ENCODE measurements at regions not wholly inside any gene's neighbourhood (a gene's known extent, or its start where the extent isn't known, plus 50 kb on each side); places are given as distances from the start of the nearest gene placed in this dataset.

DNA sequence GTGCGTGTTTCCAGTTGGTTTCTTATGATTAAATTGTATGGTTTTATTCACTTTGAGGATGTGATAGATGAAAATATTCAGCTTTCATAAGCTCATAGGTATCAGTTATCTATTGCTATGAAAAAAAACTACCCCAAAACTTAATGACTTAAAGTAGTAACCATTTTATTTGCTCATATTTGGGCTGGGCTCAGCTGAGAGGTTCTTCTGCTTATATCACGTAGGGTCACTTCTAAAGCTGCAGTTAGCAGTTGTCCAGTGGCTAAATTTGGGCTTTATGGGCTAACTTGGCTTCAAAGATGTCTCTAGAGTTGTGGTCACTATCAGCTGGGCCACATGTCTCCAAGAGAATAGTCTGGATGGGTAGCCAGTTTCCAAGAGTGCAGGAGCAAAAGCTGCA is 206.4 kb upstream of the LYPLAL1 start:
- H3K36me3 ChIP-seq (ENCODE audit: control insufficient read depth in 4 of 4, insufficient read depth in 4 of 4, low read length in 3 of 4), result no peaks in the 10 kb centered on the region
- no peaks in the 10 kb centered on the region for H3K9me3 ChIP-seq (ENCODE audit: control extremely low read depth in 1 of 5, control insufficient read depth in 4 of 5, insufficient read depth in 2 of 5, low read depth in 1 of 5, low read length in 4 of 5)
- no peak overlapping the region for H3K27ac ChIP-seq (ENCODE audit: insufficient read depth in 1 of 2, low read depth in 1 of 2, low read length in 2 of 2, poor library complexity in 1 of 2, severe bottlenecking in 2 of 2)
- WGBS (ENCODE audit: insufficient coverage), result 100% methylated on average over 2 of the region's 2 CpGs
- no peaks in the 10 kb centered on the region for H3K4me1 ChIP-seq (ENCODE audit: control extremely low read depth in 1 of 4, control insufficient read depth in 4 of 4, insufficient read depth in 4 of 4, low read length in 3 of 4)
- ChIA-PET POLR2A (no interaction called here), CTCF (no interaction called here)
- H3K4me3 ChIP-seq (ENCODE audit: control insufficient read depth in 1 of 7, extremely low read depth in 1 of 7, insufficient read depth in 4 of 7, low read depth in 2 of 7, low read length in 6 of 7), result no peak overlapping the region
- no peaks in the 10 kb centered on the region for H3K27me3 ChIP-seq (replicated peaks in 2 of 5; ENCODE audit: control insufficient read depth in 4 of 5, insufficient read depth in 5 of 5, low read length in 4 of 5)
- DNase-seq, result no peak

- POLR2A ChIA-PET, result no interaction called here
- Histone ChIP-seq H3K27ac (ENCODE audit: insufficient read depth in 1 of 2, low read depth in 1 of 2, low read length in 2 of 2, poor library complexity in 1 of 2, severe bottlenecking in 2 of 2) (no peak overlapping the region), H3K27me3 (replicated peaks in 2 of 5; ENCODE audit: control insufficient read depth in 4 of 5, insufficient read depth in 5 of 5, low read length in 4 of 5) (no peaks in the 10 kb centered on the region), H3K9me3 (ENCODE audit: control extremely low read depth in 1 of 5, control insufficient read depth in 4 of 5, insufficient read depth in 2 of 5, low read depth in 1 of 5, low read length in 4 of 5) (no peaks in the 10 kb centered on the region), H3K4me3 (ENCODE audit: control insufficient read depth in 1 of 7, extremely low read depth in 1 of 7, insufficient read depth in 4 of 7, low read depth in 2 of 7, low read length in 6 of 7) (no peak overlapping the region), H3K4me1 (ENCODE audit: control extremely low read depth in 1 of 4, control insufficient read depth in 4 of 4, insufficient read depth in 4 of 4, low read length in 3 of 4) (no peaks in the 10 kb centered on the region), H3K36me3 (ENCODE audit: control insufficient read depth in 4 of 4, insufficient read depth in 4 of 4, low read length in 3 of 4) (no peaks in the 10 kb centered on the region)
- DNase-seq, result no peak
- 100% methylated on average over 1 of the region's 2 CpGs for WGBS (ENCODE audit: insufficient coverage)
- CTCF ChIA-PET, result no interaction called here
Measured at GRCh38 chr1:218967836-218968235, 205.8 kb upstream of the LYPLAL1 start.

GRCh38 chr1:218969006-218969405 is 204.7 kb upstream of the LYPLAL1 start:
- POLR2A ChIA-PET, result no interaction called here
- Histone ChIP-seq H3K27me3 (replicated peaks in 2 of 5; ENCODE audit: control insufficient read depth in 4 of 5, insufficient read depth in 5 of 5, low read length in 4 of 5) (no peaks in the 10 kb centered on the region), H3K27ac (ENCODE audit: insufficient read depth in 1 of 2, low read depth in 1 of 2, low read length in 2 of 2, poor library complexity in 1 of 2, severe bottlenecking in 2 of 2) (no peak overlapping the region), H3K4me3 (ENCODE audit: control insufficient read depth in 1 of 7, extremely low read depth in 1 of 7, insufficient read depth in 4 of 7, low read depth in 2 of 7, low read length in 6 of 7) (no peak overlapping the region), H3K36me3 (ENCODE audit: control insufficient read depth in 4 of 4, insufficient read depth in 4 of 4, low read length in 3 of 4) (no peaks in the 10 kb centered on the region), H3K4me1 (ENCODE audit: control extremely low read depth in 1 of 4, control insufficient read depth in 4 of 4, insufficient read depth in 4 of 4, low read length in 3 of 4) (no peaks in the 10 kb centered on the region), H3K9me3 (ENCODE audit: control extremely low read depth in 1 of 5, control insufficient read depth in 4 of 5, insufficient read depth in 2 of 5, low read depth in 1 of 5, low read length in 4 of 5) (no peaks in the 10 kb centered on the region)
- CTCF ChIA-PET, result no interaction called here
- WGBS (ENCODE audit: insufficient coverage), result no CpG with 5 or more reads among the region's 1 CpG
- no peak for DNase-seq

DNA sequence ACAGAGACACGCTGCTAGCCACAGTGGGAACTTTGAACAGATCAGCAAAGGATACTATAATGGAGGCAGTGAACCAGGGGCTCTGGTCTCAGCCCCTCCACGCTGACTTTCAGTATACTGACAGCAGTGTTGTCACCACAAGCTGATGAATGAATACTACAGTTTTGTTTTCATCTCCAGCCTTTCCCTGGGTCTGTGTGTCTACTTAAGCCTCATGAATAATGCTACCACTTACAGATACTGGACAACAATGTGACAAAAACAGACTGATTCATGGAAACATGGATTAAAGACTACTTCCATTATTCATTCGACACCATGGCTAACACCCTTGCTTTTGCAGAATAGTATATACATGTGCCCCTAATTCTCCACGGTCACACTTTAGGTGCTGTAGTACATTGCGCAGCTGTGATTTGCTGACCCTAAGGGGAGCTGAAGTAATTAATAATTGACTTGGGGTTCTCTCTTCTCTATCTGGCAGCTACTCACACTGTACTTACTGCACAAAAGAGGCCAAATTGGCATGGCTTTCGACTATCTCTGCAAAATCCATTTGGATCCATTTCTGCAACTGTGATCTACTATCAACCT is 203.2 kb upstream of the LYPLAL1 start:
- no peaks in the 10 kb centered on the region for H3K36me3 ChIP-seq (ENCODE audit: control insufficient read depth in 4 of 4, insufficient read depth in 4 of 4, low read length in 3 of 4)
- WGBS (ENCODE audit: insufficient coverage), result 93% methylated on average over 5 of the region's 6 CpGs
- no peak for DNase-seq
- H3K27me3 ChIP-seq (replicated peaks in 2 of 5; ENCODE audit: control insufficient read depth in 4 of 5, insufficient read depth in 5 of 5, low read length in 4 of 5), result no peaks in the 10 kb centered on the region
- no peaks in the 10 kb centered on the region for H3K9me3 ChIP-seq (ENCODE audit: control extremely low read depth in 1 of 5, control insufficient read depth in 4 of 5, insufficient read depth in 2 of 5, low read depth in 1 of 5, low read length in 4 of 5)
- H3K4me3 ChIP-seq (ENCODE audit: control insufficient read depth in 1 of 7, extremely low read depth in 1 of 7, insufficient read depth in 4 of 7, low read depth in 2 of 7, low read length in 6 of 7), result no peak overlapping the region
- ChIA-PET POLR2A (no interaction called here), CTCF (no interaction called here)
- H3K4me1 ChIP-seq (ENCODE audit: control extremely low read depth in 1 of 4, control insufficient read depth in 4 of 4, insufficient read depth in 4 of 4, low read length in 3 of 4), result no peaks in the 10 kb centered on the region
- no peak overlapping the region for H3K27ac ChIP-seq (ENCODE audit: insufficient read depth in 1 of 2, low read depth in 1 of 2, low read length in 2 of 2, poor library complexity in 1 of 2, severe bottlenecking in 2 of 2)

GRCh38 chr1:218971156-218971555 is 202.5 kb upstream of the LYPLAL1 start:
- no peaks in the 10 kb centered on the region for H3K27me3 ChIP-seq (replicated peaks in 2 of 5; ENCODE audit: control insufficient read depth in 4 of 5, insufficient read depth in 5 of 5, low read length in 4 of 5)
- DNase-seq, result no peak
- no peaks in the 10 kb centered on the region for H3K9me3 ChIP-seq (ENCODE audit: control extremely low read depth in 1 of 5, control insufficient read depth in 4 of 5, insufficient read depth in 2 of 5, low read depth in 1 of 5, low read length in 4 of 5)
- 100% methylated on average over 1 of the region's 1 CpG for WGBS (ENCODE audit: insufficient coverage)
- no peak overlapping the region for H3K4me3 ChIP-seq (ENCODE audit: control insufficient read depth in 1 of 7, extremely low read depth in 1 of 7, insufficient read depth in 4 of 7, low read depth in 2 of 7, low read length in 6 of 7)
- ChIA-PET CTCF (no interaction called here), POLR2A (no interaction called here)
- no peak overlapping the region for H3K27ac ChIP-seq (ENCODE audit: insufficient read depth in 1 of 2, low read depth in 1 of 2, low read length in 2 of 2, poor library complexity in 1 of 2, severe bottlenecking in 2 of 2)
- H3K4me1 ChIP-seq (ENCODE audit: control extremely low read depth in 1 of 4, control insufficient read depth in 4 of 4, insufficient read depth in 4 of 4, low read length in 3 of 4), result no peaks in the 10 kb centered on the region
- no peaks in the 10 kb centered on the region for H3K36me3 ChIP-seq (ENCODE audit: control insufficient read depth in 4 of 4, insufficient read depth in 4 of 4, low read length in 3 of 4)

- H3K4me1 ChIP-seq (ENCODE audit: control extremely low read depth in 1 of 4, control insufficient read depth in 4 of 4, insufficient read depth in 4 of 4, low read length in 3 of 4), result no peaks in the 10 kb centered on the region
- DNase-seq, result no peak
- no peak overlapping the region for H3K4me3 ChIP-seq (ENCODE audit: control insufficient read depth in 1 of 7, extremely low read depth in 1 of 7, insufficient read depth in 4 of 7, low read depth in 2 of 7, low read length in 6 of 7)
- H3K27me3 ChIP-seq (replicated peaks in 2 of 5; ENCODE audit: control insufficient read depth in 4 of 5, insufficient read depth in 5 of 5, low read length in 4 of 5), result no peaks in the 10 kb centered on the region
- no peak overlapping the region for H3K27ac ChIP-seq (ENCODE audit: insufficient read depth in 1 of 2, low read depth in 1 of 2, low read length in 2 of 2, poor library complexity in 1 of 2, severe bottlenecking in 2 of 2)
- POLR2A ChIA-PET, result no interaction called here
- WGBS (ENCODE audit: insufficient coverage), result 87% methylated on average over 2 of the region's 2 CpGs
- CTCF ChIA-PET, result no interaction called here
- H3K9me3 ChIP-seq (ENCODE audit: control extremely low read depth in 1 of 5, control insufficient read depth in 4 of 5, insufficient read depth in 2 of 5, low read depth in 1 of 5, low read length in 4 of 5), result no peaks in the 10 kb centered on the region
- no peaks in the 10 kb centered on the region for H3K36me3 ChIP-seq (ENCODE audit: control insufficient read depth in 4 of 4, insufficient read depth in 4 of 4, low read length in 3 of 4)
Measured at GRCh38 chr1:218980881-218981280, 192.8 kb upstream of the LYPLAL1 start.

DNA sequence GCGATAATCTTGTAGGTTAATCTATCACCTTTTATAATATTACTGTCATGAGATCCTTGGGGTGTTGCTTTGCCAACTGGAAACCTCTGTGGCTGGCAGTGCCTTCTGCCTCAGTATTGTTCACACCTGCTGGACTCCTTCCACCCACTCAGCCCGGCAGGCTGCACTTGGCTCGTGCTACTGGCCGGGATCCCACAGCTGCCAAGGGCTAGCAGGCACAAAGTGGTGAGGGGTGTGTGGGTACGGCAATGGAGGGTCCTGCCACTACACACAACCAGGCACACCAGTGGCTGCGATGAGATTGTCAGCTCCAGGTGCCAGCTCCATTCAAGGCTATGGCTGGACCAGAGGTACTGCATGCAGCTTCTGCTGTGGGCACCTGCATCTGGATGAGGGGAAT is 191.2 kb upstream of the LYPLAL1 start:
- H3K9me3 ChIP-seq (ENCODE audit: control extremely low read depth in 1 of 5, control insufficient read depth in 4 of 5, insufficient read depth in 2 of 5, low read depth in 1 of 5, low read length in 4 of 5), result no peaks in the 10 kb centered on the region
- no peak overlapping the region for H3K4me3 ChIP-seq (ENCODE audit: control insufficient read depth in 1 of 7, extremely low read depth in 1 of 7, insufficient read depth in 4 of 7, low read depth in 2 of 7, low read length in 6 of 7)
- no peak overlapping the region for H3K27ac ChIP-seq (ENCODE audit: insufficient read depth in 1 of 2, low read depth in 1 of 2, low read length in 2 of 2, poor library complexity in 1 of 2, severe bottlenecking in 2 of 2)
- no CpG with 5 or more reads among the region's 6 CpGs for WGBS (ENCODE audit: insufficient coverage)
- no peaks in the 10 kb centered on the region for H3K27me3 ChIP-seq (replicated peaks in 2 of 5; ENCODE audit: control insufficient read depth in 4 of 5, insufficient read depth in 5 of 5, low read length in 4 of 5)
- ChIA-PET CTCF (interaction anchor here (0.7 kb wide), 1 partner anchor 78 kb away, joined by 3 read pairs; no protein-coding TSS in a partner anchor), POLR2A (no interaction called here)
- no peaks in the 10 kb centered on the region for H3K36me3 ChIP-seq (ENCODE audit: control insufficient read depth in 4 of 4, insufficient read depth in 4 of 4, low read length in 3 of 4)
- no peak for DNase-seq
- H3K4me1 ChIP-seq (ENCODE audit: control extremely low read depth in 1 of 4, control insufficient read depth in 4 of 4, insufficient read depth in 4 of 4, low read length in 3 of 4), result no peaks in the 10 kb centered on the region
